ENCODE measurements at regions not wholly inside any gene's neighbourhood (a gene's known extent, or its start where the extent isn't known, plus 50 kb on each side); places are given as distances from the start of the nearest gene placed in this dataset.

DNA sequence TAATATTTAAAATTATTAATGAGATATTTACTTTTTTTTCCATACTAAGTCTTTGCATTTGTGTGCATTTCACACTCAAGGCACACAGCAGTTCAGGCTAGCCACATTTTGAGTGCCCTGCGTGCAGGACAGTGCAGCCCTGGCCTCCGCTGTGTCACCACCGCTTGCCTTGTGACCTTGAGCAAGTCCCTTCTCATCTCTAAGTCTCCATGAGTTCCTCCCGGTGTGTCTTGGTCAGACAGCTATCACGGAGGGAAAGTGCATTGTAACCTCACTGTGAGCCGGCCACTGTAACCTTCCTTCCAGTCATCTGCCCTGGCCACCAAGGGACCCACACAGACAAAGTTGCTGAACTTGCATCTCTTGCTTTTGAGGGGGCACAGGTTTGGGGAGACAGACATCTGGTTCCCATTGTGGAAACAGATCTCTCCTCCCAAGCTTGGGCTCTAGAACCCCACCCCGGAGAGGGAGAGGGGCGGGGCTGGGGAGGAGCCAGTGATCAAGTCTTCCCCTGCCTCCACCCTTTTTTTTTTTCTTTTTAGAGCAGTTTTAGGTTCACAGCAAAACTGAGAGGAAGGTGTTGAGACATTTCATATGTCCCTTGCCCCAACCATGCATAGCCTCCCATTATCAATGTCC is 96.8 kb downstream of the C9orf50 start:
- Histone ChIP-seq H3K9me3 (no peaks in the 10 kb centered on the region), H3K27ac (no peak overlapping the region), H3K4me1 (peaks cover 0 to 9% (median 0%) of the 10 kb centered on the region in 4 donors), H3K4me3 (no peak overlapping the region), H3K27me3 (no peaks in the 10 kb centered on the region), H3K36me3 (no peaks in the 10 kb centered on the region)
- intact Hi-C loops (cut with DNase I; ENCODE audit: low total_unique reads), result no loop called here
- DNase-seq, result no peak
- TF ChIP-seq CTCF (IDR thresholded peaks at IDR 0.05), result no peak

DNA sequence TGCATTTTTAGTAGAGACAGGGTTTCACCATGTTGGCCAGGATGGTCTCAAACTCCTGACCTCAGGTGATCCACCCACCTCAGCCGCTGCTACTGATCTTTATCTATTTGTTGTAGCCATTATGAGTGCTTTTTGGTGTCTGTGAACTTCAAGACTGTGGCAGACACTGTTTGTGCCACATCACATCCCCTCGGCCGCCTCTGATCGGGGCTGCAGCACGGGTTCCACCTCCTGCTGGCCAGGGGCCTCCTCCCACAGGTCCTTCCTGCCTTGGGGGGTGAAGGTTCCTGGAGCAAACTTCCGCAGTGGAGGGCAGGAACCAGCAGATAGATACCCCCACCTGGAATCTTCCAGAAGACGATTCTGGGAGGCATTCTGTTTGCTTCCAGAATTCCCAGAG is 98.5 kb downstream of the C9orf50 start:
- intact Hi-C loops (cut with DNase I; ENCODE audit: low total_unique reads), result no loop called here
- peaks cover 0 to 14% (median 6%) of the 10 kb centered on the region in 3 donors for H3K9me3 ChIP-seq
- no peak overlapping the region for H3K4me3 ChIP-seq
- DNase-seq, result no peak
- TF ChIP-seq CTCF (IDR thresholded peaks at IDR 0.05), result no peak
- H3K27ac ChIP-seq, result no peak overlapping the region
- H3K36me3 ChIP-seq, result no peaks in the 10 kb centered on the region
- peaks cover 0 to 9% (median 0%) of the 10 kb centered on the region in 4 donors for H3K4me1 ChIP-seq
- H3K27me3 ChIP-seq, result no peaks in the 10 kb centered on the region

- peaks cover 0 to 3% (median 0%) of the 10 kb centered on the region in 4 donors for H3K4me1 ChIP-seq
- no peak for DNase-seq
- peaks cover 0 to 14% (median 6%) of the 10 kb centered on the region in 3 donors for H3K9me3 ChIP-seq
- no peaks in the 10 kb centered on the region for H3K36me3 ChIP-seq
- intact Hi-C loops (cut with DNase I; ENCODE audit: low total_unique reads), result no loop called here
- TF ChIP-seq CTCF (IDR thresholded peaks at IDR 0.05), result no peak
- no peaks in the 10 kb centered on the region for H3K27me3 ChIP-seq
- H3K27ac ChIP-seq, result no peak overlapping the region
- H3K4me3 ChIP-seq, result no peak overlapping the region
These were observed 100.8 kb downstream of the C9orf50 start for GRCh38 chr9:129520082-129520481.

- H3K4me3 ChIP-seq, result no peak overlapping the region
- no peaks in the 10 kb centered on the region for H3K27me3 ChIP-seq
- no peaks in the 10 kb centered on the region for H3K36me3 ChIP-seq
- no peak for TF ChIP-seq CTCF (IDR thresholded peaks at IDR 0.05)
- no peak for DNase-seq
- H3K27ac ChIP-seq, result no peak overlapping the region
- intact Hi-C loops (cut with DNase I; ENCODE audit: low total_unique reads), result no loop called here
- H3K4me1 ChIP-seq, result no peaks in the 10 kb centered on the region
- H3K9me3 ChIP-seq, result peaks cover 0 to 26% (median 21%) of the 10 kb centered on the region in 3 donors
These were observed 102.8 kb downstream of the C9orf50 start for GRCh38 chr9:129518074-129518473.

GRCh38 chr9:129517006-129517405 is 103.9 kb downstream of the C9orf50 start:
- no peak for DNase-seq
- Histone ChIP-seq H3K4me1 (no peaks in the 10 kb centered on the region), H3K36me3 (no peaks in the 10 kb centered on the region), H3K9me3 (peaks cover 0 to 27% (median 21%) of the 10 kb centered on the region in 3 donors), H3K4me3 (no peak overlapping the region), H3K27me3 (no peaks in the 10 kb centered on the region), H3K27ac (no peak overlapping the region)
- intact Hi-C loops (cut with DNase I; ENCODE audit: low total_unique reads), result no loop called here
- TF ChIP-seq CTCF (IDR thresholded peaks at IDR 0.05), result no peak

Measured in tibial artery (tissue), 4 donors.